ENCODE measurements at regions not wholly inside any gene's neighbourhood (a gene's known extent, or its start where the extent isn't known, plus 50 kb on each side); places are given as distances from the start of the nearest gene placed in this dataset.

GRCh38 chr12:89880690-89881350 lies 172.2 kb upstream of the ATP2B1 start (continued):
- TF ChIP-seq REST (IDR thresholded peaks at IDR 0.05; ENCODE audit: low read depth, low read length) (no peak), RFX5 (IDR thresholded peaks at IDR 0.05; ENCODE audit: low read depth, low read length) (no peak), CBX5 (IDR thresholded peaks at IDR 0.05; ENCODE audit: low read depth) (peak; percentile 62; the same call in 1 of the 2 replicates), ZSCAN29 (IDR thresholded peaks at IDR 0.05) (no peak), USF2 (IDR thresholded peaks at IDR 0.05; ENCODE audit: borderline replicate concordance, low read depth, low read length) (no peak), E4F1 (IDR thresholded peaks at IDR 0.05; ENCODE audit: borderline replicate concordance, partially characterized antibody) (no peak), TCF7 (IDR thresholded peaks at IDR 0.05; ENCODE audit: borderline replicate concordance) (0 out of 2 replicates have a peak, but pooled peaks have one; percentile 26), ZZZ3 (IDR thresholded peaks at IDR 0.05; ENCODE audit: control insufficient read depth, insufficient read length, low read depth) (no peak), MEF2A (IDR thresholded peaks at IDR 0.05; ENCODE audit: insufficient read depth, low read depth, low read length) (0 out of 2 replicates have a peak, but pooled peaks have one; percentile 72), CBFB (IDR thresholded peaks at IDR 0.05; ENCODE audit: low read depth) (peak; percentile 87), RAD21 (IDR thresholded peaks at IDR 0.05; ENCODE audit: insufficient read depth, low read depth, low read length) (peak; percentile 31), FOS (IDR thresholded peaks at IDR 0.05; ENCODE audit: borderline replicate concordance, extremely low read depth, insufficient read length) (no peak), DPF2 (IDR thresholded peaks at IDR 0.05) (peak; percentile 91), IRF4 (IDR thresholded peaks at IDR 0.05; ENCODE audit: low read depth, low read length) (peak; percentile 51; the same call in 1 of the 2 replicates), NR2C2 (IDR thresholded peaks at IDR 0.05; ENCODE audit: borderline replicate concordance, control insufficient read depth, insufficient read length, low read depth) (no peak), NBN (IDR thresholded peaks at IDR 0.05) (0 out of 2 replicates have a peak, but pooled peaks have one; percentile 65), YBX1 (IDR thresholded peaks at IDR 0.05) (no peak), FOXM1 (IDR thresholded peaks at IDR 0.05; ENCODE audit: low read depth, low read length) (0 out of 2 replicates have a peak, but pooled peaks have one; percentile 66), MAX (IDR thresholded peaks at IDR 0.05; ENCODE audit: low read depth, low read length) (no peak; the same call in 1 of the 2 replicates), BCL11A (IDR thresholded peaks at IDR 0.05; ENCODE audit: low read depth, low read length) (peak; percentile 80), KLF5 (IDR thresholded peaks at IDR 0.05; ENCODE audit: partially characterized antibody) (peak; percentile 62), NRF1 (conservative IDR thresholded peaks at IDR 0.05; ENCODE audit: low read depth, low read length) (no peak), MLLT1 (IDR thresholded peaks at IDR 0.05) (peak; percentile 53; the same call in 1 of the 2 replicates)

Measured in GM12878 (cell line).